ENCODE measurements at regions not wholly inside any gene's neighbourhood (a gene's known extent, or its start where the extent isn't known, plus 50 kb on each side); places are given as distances from the start of the nearest gene placed in this dataset.

DNA sequence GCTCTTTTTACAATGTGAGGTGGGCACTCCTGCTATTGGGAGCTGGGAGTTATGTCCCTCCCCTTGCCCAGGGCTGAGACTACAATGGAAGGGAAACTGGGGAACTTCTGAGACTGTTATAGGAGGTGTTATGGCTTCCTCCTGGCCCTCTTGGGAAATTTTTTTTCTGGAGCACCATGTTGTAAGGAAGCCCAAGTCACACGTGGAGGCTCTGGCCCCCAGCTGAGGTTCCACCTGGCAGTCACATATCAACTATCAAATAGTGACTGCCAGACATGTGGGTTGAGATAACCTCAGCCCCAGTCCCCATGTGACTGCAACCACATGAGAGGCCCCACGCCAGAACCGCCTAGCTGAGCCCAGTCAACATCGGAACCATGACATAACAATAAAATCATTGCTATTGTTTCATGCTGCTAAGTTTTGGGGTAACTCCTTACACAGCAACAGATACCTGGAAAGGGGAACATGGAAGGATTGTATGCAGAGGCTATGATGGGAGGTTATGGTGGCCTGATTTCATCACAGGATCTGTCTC is 99.4 kb upstream of the NCOR2 start (continued):
- TF ChIP-seq, protein P1, sequence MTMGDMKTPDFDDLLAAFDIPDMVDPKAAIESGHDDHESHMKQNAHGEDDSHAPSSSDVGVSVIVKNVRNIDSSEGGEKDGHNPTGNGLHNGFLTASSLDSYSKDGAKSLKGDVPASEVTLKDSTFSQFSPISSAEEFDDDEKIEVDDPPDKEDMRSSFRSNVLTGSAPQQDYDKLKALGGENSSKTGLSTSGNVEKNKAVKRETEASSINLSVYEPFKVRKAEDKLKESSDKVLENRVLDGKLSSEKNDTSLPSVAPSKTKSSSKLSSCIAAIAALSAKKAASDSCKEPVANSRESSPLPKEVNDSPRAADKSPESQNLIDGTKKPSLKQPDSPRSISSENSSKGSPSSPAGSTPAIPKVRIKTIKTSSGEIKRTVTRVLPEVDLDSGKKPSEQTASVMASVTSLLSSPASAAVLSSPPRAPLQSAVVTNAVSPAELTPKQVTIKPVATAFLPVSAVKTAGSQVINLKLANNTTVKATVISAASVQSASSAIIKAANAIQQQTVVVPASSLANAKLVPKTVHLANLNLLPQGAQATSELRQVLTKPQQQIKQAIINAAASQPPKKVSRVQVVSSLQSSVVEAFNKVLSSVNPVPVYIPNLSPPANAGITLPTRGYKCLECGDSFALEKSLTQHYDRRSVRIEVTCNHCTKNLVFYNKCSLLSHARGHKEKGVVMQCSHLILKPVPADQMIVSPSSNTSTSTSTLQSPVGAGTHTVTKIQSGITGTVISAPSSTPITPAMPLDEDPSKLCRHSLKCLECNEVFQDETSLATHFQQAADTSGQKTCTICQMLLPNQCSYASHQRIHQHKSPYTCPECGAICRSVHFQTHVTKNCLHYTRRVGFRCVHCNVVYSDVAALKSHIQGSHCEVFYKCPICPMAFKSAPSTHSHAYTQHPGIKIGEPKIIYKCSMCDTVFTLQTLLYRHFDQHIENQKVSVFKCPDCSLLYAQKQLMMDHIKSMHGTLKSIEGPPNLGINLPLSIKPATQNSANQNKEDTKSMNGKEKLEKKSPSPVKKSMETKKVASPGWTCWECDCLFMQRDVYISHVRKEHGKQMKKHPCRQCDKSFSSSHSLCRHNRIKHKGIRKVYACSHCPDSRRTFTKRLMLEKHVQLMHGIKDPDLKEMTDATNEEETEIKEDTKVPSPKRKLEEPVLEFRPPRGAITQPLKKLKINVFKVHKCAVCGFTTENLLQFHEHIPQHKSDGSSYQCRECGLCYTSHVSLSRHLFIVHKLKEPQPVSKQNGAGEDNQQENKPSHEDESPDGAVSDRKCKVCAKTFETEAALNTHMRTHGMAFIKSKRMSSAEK (CRISPR knock-in tag; IDR thresholded peaks at IDR 0.05; ENCODE audit: borderline replicate concordance): no peak
- no peak for TF ChIP-seq OVOL2 (CRISPR knock-in tag; IDR thresholded peaks at IDR 0.05; ENCODE audit: borderline replicate concordance)

DNA sequence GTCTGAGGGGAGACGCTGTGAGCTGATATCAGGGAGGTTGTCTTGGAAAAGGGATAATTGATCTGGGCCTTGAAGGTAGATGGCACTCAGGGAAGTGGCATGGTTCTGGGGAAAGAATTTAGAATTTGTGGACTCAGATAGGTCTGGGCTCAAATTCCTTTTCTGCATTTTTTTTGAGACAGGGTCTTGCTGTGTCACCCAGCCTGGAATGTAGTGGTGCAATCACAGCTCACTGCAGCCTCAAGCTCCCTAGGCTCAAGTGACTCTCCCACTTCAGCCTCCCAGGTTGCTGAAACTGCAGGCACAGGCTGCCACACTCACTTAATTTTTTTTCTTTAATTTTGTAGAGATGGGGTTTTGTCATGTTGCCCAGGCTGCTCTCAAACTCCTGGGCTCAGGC is 98.1 kb upstream of the NCOR2 start:
- H3K36me3 Mint-ChIP-seq: no peaks in the 10 kb centered on the region
- TF ChIP-seq ZNF232 (CRISPR knock-in tag; IDR thresholded peaks at IDR 0.05) (no peak), FOXK1 (CRISPR knock-in tag; IDR thresholded peaks at IDR 0.05) (no peak), NFE2L1 (CRISPR knock-in tag; IDR thresholded peaks at IDR 0.05) (no peak)
- TF ChIP-seq, protein P2, sequence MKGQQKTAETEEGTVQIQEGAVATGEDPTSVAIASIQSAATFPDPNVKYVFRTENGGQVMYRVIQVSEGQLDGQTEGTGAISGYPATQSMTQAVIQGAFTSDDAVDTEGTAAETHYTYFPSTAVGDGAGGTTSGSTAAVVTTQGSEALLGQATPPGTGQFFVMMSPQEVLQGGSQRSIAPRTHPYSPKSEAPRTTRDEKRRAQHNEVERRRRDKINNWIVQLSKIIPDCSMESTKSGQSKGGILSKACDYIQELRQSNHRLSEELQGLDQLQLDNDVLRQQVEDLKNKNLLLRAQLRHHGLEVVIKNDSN (CRISPR knock-in tag; IDR thresholded peaks at IDR 0.05): no peak
- no peak overlapping the region for H3K27ac Mint-ChIP-seq
- POLR2A ChIA-PET: no interaction called here
- DNase-seq (ENCODE audit: low spot score): no peak
- ATAC-seq: no peak
- H3K4me1 Mint-ChIP-seq: peaks cover 3% of the 10 kb centered on the region; the same call in 1 of the 2 replicates
- no peak overlapping the region for H3K4me3 Mint-ChIP-seq
- CTCF ChIA-PET: interaction anchor here (2.5 kb wide), 1 partner anchor 10 kb away, joined by 6 read pairs; no protein-coding TSS in a partner anchor
- no peaks in the 10 kb centered on the region for H3K27me3 Mint-ChIP-seq (ENCODE audit: low read depth)
- peaks cover 18% of the 10 kb centered on the region for H3K9me3 Mint-ChIP-seq

DNA sequence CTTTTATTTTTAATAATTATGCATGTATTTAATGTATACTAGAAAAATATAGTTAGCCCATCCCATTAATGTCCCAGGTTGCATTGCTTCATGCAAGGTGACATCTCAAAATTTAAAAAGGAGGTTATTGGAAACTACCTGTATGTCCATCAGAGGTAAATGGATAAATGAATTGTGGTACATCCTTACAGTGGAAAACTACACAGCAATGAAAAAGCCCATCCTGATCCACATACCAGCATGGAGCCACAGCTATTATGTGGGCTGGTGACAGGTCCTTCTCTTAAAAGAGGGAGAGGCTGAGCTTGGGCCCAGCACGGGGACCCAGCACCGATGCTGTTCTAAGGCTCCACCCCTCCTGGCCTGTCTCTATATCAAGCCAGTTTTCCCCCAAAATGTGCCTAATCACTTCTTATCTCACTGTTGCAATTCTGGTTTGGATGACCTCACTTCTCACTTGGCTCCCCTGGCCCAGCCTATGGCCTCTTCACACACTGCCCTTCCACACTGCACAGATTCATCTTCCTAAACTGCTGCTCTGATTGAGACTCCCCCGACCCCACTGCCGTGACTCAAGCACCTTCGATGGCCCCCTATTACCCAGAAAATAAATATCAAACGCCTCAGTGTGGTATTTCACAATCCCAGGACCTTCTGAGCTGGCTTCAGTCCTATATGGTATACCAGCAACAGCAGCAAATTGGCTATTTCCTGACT is 97.1 kb upstream of the NCOR2 start:
- no peaks in the 10 kb centered on the region for H3K36me3 Mint-ChIP-seq
- DNase-seq (ENCODE audit: low spot score) (no peak), ATAC-seq (no peak)
- H3K27me3 Mint-ChIP-seq (ENCODE audit: low read depth): no peaks in the 10 kb centered on the region
- H3K4me1 Mint-ChIP-seq: peaks cover 3% of the 10 kb centered on the region; the same call in 1 of the 2 replicates
- no peak overlapping the region for H3K4me3 Mint-ChIP-seq
- CTCF ChIA-PET: interaction anchor here (0.7 kb wide), 1 partner anchor 9 kb away, joined by 3 read pairs; no protein-coding TSS in a partner anchor
- no peak overlapping the region for H3K27ac Mint-ChIP-seq
- POLR2A ChIA-PET: no interaction called here
- H3K9me3 Mint-ChIP-seq: peaks cover 15% of the 10 kb centered on the region
- TF ChIP-seq, protein P3, sequence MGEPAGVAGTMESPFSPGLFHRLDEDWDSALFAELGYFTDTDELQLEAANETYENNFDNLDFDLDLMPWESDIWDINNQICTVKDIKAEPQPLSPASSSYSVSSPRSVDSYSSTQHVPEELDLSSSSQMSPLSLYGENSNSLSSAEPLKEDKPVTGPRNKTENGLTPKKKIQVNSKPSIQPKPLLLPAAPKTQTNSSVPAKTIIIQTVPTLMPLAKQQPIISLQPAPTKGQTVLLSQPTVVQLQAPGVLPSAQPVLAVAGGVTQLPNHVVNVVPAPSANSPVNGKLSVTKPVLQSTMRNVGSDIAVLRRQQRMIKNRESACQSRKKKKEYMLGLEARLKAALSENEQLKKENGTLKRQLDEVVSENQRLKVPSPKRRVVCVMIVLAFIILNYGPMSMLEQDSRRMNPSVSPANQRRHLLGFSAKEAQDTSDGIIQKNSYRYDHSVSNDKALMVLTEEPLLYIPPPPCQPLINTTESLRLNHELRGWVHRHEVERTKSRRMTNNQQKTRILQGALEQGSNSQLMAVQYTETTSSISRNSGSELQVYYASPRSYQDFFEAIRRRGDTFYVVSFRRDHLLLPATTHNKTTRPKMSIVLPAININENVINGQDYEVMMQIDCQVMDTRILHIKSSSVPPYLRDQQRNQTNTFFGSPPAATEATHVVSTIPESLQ (CRISPR knock-in tag; IDR thresholded peaks at IDR 0.05): no peak
- TF ChIP-seq, protein P4, sequence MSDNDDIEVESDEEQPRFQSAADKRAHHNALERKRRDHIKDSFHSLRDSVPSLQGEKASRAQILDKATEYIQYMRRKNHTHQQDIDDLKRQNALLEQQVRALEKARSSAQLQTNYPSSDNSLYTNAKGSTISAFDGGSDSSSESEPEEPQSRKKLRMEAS (CRISPR knock-in tag; IDR thresholded peaks at IDR 0.05): no peak
- TF ChIP-seq NFATC4 (CRISPR knock-in tag; IDR thresholded peaks at IDR 0.05) (no peak), CREB1 (CRISPR knock-in tag; IDR thresholded peaks at IDR 0.05) (no peak), NFYB (CRISPR knock-in tag; conservative IDR thresholded peaks at IDR 0.05; ENCODE audit: low read depth) (no peak), KAT7 (CRISPR knock-in tag; IDR thresholded peaks at IDR 0.05; ENCODE audit: borderline replicate concordance) (no peak), SOX15 (CRISPR knock-in tag; IDR thresholded peaks at IDR 0.05) (no peak), ZNF423 (CRISPR knock-in tag; IDR thresholded peaks at IDR 0.05) (no peak), ZNF263 (CRISPR knock-in tag; IDR thresholded peaks at IDR 0.05; ENCODE audit: low read depth) (no peak), TEAD4 (CRISPR knock-in tag; IDR thresholded peaks at IDR 0.05) (no peak), SMAD3 (CRISPR knock-in tag; IDR thresholded peaks at IDR 0.05; ENCODE audit: borderline replicate concordance) (no peak)
- TF ChIP-seq, protein P5, sequence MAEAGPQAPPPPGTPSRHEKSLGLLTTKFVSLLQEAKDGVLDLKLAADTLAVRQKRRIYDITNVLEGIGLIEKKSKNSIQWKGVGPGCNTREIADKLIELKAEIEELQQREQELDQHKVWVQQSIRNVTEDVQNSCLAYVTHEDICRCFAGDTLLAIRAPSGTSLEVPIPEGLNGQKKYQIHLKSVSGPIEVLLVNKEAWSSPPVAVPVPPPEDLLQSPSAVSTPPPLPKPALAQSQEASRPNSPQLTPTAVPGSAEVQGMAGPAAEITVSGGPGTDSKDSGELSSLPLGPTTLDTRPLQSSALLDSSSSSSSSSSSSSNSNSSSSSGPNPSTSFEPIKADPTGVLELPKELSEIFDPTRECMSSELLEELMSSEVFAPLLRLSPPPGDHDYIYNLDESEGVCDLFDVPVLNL (CRISPR knock-in tag; IDR thresholded peaks at IDR 0.05; ENCODE audit: borderline replicate concordance, low read depth): no peak
- TF ChIP-seq, protein P6, sequence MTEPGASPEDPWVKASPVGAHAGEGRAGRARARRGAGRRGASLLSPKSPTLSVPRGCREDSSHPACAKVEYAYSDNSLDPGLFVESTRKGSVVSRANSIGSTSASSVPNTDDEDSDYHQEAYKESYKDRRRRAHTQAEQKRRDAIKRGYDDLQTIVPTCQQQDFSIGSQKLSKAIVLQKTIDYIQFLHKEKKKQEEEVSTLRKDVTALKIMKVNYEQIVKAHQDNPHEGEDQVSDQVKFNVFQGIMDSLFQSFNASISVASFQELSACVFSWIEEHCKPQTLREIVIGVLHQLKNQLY (CRISPR knock-in tag; IDR thresholded peaks at IDR 0.05): no peak
- TF ChIP-seq, protein P7, sequence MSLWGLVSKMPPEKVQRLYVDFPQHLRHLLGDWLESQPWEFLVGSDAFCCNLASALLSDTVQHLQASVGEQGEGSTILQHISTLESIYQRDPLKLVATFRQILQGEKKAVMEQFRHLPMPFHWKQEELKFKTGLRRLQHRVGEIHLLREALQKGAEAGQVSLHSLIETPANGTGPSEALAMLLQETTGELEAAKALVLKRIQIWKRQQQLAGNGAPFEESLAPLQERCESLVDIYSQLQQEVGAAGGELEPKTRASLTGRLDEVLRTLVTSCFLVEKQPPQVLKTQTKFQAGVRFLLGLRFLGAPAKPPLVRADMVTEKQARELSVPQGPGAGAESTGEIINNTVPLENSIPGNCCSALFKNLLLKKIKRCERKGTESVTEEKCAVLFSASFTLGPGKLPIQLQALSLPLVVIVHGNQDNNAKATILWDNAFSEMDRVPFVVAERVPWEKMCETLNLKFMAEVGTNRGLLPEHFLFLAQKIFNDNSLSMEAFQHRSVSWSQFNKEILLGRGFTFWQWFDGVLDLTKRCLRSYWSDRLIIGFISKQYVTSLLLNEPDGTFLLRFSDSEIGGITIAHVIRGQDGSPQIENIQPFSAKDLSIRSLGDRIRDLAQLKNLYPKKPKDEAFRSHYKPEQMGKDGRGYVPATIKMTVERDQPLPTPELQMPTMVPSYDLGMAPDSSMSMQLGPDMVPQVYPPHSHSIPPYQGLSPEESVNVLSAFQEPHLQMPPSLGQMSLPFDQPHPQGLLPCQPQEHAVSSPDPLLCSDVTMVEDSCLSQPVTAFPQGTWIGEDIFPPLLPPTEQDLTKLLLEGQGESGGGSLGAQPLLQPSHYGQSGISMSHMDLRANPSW (CRISPR knock-in tag; conservative IDR thresholded peaks at IDR 0.05; ENCODE audit: low read depth): no peak

Measured in WTC11 (cell line).